CD4-positive, alpha-beta T cell treated with Interleukin-15 for 4 hours (primary cell): ENCODE measurements at regions not wholly inside any gene's neighbourhood (a gene's known extent, or its start where the extent isn't known, plus 50 kb on each side); places are given as distances from the start of the nearest gene placed in this dataset.
A peak's percentile ranks its signal among the peaks of the same experiment; 100 is the strongest.
"Not testable (repeated sequence)": the region's sequence is repeated elsewhere in the genome, so short reads cannot be mapped to it uniquely, and the experiment has no call there.

Experiments
- DNase-seq: peaks from one replicate; pipeline ENCODE4 v3.0.0-alpha.2; 2020; ENCODE audit warnings: low spot score

DNA sequence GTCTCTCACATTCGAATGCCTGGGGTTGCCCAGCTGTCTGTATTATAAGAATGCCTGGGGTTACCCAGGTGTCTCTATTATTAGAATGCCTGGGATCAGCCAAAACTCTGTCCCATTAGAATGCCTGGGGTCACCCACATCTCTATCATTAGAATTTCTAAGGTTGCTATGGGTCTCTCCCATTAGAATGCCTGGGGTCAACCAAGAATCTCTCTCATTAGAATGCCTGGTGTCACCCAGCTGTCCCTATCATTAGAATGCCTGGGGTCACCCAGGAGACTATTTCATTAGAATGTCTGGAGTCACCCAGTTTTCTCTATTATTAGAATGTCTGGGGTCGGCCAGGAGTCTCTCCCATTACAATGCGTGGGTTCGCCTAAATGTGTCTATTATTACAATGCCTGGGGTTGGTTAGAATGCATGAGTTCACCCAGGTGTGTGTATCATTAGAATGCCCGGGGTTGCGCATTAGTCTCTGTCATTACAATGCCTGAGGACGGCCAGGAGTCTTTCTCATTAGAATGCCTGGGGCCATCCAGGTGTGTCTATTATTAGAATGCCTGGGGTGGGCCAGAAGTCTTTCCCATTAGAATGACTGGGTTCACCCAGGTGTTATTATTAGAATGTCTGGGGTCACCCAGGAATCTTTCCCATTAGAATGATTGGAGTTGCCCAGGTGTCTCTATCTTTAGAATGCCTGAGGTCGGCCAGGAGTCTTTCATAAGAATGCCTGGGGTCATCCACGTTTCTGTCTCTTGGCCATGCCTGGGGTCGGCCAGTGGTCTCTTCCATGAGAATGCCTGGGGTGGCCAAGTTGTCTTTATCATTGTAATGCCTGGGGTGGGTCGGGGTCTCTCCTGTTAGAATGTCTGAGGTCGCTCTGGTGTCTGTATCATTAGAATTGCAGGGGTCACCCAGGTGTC lies 59.6 kb downstream of the RNF187 start:
- no peak for DNase-seq

DNA sequence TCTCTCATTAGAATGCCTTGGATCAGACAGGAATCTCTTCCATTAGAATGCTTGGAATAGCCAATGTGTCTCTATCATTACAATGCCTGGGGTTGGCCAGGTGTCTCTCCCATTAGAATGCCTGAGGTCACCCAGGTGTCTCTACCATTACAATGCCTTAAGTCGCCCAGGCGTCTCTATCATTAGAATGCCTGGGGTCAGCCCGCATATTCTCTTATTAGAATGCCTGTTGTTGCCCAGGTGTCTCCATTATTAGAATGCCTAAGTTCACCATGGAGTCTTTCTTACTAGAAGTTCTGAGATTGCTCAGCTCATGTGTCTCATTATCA lies 60.2 kb downstream of the RNF187 start:
- DNase-seq, result no peak

GRCh38 chr1:228548788-228549187 lies 61.6 kb downstream of the RNF187 start:
- no peak for DNase-seq

GRCh38 chr1:228552596-228553176 lies 65.5 kb downstream of the RNF187 start:
- DNase-seq, result no peak

DNA sequence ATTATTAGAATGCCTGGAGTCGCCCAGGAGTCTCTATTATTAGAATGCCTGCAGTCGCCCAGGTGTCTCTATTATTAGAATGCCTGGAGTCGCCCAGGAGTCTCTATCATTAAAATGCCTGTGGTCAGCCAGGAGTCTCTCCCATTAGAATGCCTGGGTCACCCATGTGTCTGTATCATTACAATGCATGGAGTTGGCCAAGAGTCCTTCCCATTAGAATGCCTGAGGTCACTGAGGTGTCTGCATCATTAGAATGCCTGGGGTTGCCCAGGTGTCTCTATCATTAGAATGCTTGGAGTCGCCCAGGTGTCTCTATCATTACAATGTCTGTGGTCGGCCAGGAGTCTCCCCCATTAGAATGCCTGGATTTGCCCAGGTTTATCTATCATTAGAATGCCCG lies 66.9 kb downstream of the RNF187 start:
- no peak for DNase-seq

- peak; percentile 39 for DNase-seq
Observed at GRCh38 chr1:228555074-228555994, 68.2 kb downstream of the RNF187 start.

DNA sequence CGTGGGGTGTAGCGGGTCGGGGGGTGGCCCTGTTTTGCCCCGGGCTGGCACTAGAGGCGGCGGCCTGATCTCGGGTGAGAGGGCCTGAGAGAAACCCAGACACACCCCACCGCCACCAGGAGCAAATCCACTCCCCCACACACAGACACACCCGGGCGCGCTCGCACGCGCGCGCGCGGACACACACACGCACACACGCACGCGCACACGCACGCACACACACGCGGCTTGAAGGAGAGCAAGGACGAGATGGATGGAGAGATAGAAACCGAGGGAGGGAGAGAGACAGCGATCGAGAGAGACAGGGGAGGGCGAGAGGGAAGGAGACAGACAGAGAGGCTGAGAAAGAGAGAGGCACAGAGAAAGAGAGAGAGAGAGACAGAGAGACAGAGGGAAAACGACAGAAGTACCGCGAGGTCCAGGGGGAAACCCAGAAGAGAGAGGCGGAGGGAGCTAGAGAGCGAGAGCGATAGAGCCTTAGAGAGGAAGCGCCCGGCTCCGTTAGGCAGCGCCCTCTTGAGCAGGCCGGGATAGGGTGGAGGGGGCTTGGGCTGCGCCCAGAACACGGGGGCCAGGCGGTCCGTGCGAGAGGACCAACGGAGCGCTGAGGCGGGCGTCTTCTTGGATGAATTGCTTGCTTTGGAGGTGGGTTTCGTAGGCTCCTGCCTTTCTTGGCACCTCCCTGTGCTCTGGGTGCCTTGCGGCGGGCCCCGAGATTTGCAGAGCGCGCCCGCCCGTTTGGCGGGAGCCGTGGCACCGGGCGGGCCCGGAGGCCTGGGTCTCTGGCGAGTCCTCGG lies 69.7 kb downstream of the RNF187 start:
- not testable (repeated sequence) for DNase-seq
